OCI-LY7 (cell line): ENCODE measurements at regions not wholly inside any gene's neighbourhood (a gene's known extent, or its start where the extent isn't known, plus 50 kb on each side); places are given as distances from the start of the nearest gene placed in this dataset.

Experiments
- BruUV-seq: library from RNA; stranded (reverse); fragments of 400-500 nt; replicated peaks from 2 replicates; lab custom pipeline; 2021; lab: Mats Ljungman, UMichigan
- CTCF ChIA-PET: fragments of 300-600 bp; sonication (Branson Sonifier 250); formaldehyde crosslinking; loops from one replicate; lab custom pipeline; 2022; ENCODE audit warnings: antibody characterized with exemption; ENCODE audit not compliant: unreplicated experiment; lab: Charles Lee
- POLR2A ChIA-PET: fragments of 300-600 bp; sonication (Branson Sonifier 250); formaldehyde crosslinking; loops from one replicate; lab custom pipeline; 2022; ENCODE audit warnings: antibody characterized with exemption; lab: Charles Lee
- DNase-seq: peaks from one replicate; pipeline ENCODE4 v3.0.0-alpha.2; 2015; ENCODE audit warnings: low spot score
- H2AFZ ChIP-seq: fragments of 200-600 bp; sonication (generic), shearing (Covaris generic); 2 replicates; pipeline ENCODE4 v1.6.1; 2014; ENCODE audit warnings: mild to moderate bottlenecking, antibody characterized with exemption, low read length, moderate library complexity
- H3K27ac ChIP-seq: fragments of 200-600 bp; sonication (generic); 2 replicates; pipeline ENCODE4 v1.5.1; 2014; ENCODE audit warnings: mixed run types, low read depth, mild to moderate bottlenecking, moderate library complexity, low read length, inconsistent platforms; ENCODE audit not compliant: poor library complexity, severe bottlenecking
- H3K36me3 ChIP-seq: fragments of 200-600 bp; sonication (generic); 2 replicates; pipeline ENCODE4 v1.6.1; 2014; ENCODE audit warnings: mild to moderate bottlenecking, antibody characterized with exemption, low read length, moderate library complexity, mixed read lengths; ENCODE audit not compliant: insufficient read depth
- H3K4me1 ChIP-seq: fragments of 200-600 bp; sonication (generic); 2 replicates; pipeline ENCODE4 v1.5.1; 2014; ENCODE audit warnings: mild to moderate bottlenecking, low read length; ENCODE audit not compliant: insufficient read depth, poor library complexity, severe bottlenecking
- H3K4me2 ChIP-seq: fragments of 200-600 bp; sonication (generic); 2 replicates; pipeline ENCODE4 v1.6.1; 2014; ENCODE audit warnings: mild to moderate bottlenecking, low read length
- H3K4me3 ChIP-seq: fragments of 200-600 bp; sonication (generic); 2 replicates; pipeline ENCODE4 v1.5.1; 2014; ENCODE audit warnings: mild to moderate bottlenecking, low read depth, low read length; ENCODE audit not compliant: poor library complexity, severe bottlenecking
- H3K79me2 ChIP-seq: fragments of 200-600 bp; sonication (generic); 2 replicates; pipeline ENCODE4 v1.6.1; 2016; ENCODE audit warnings: low read depth, mild to moderate bottlenecking, low read length, moderate library complexity, mixed read lengths; ENCODE audit not compliant: insufficient read depth
- H3K9me2 ChIP-seq: fragments of 200-600 bp; sonication (generic); 2 replicates; pipeline ENCODE4 v1.6.1; 2016; ENCODE audit warnings: mild to moderate bottlenecking, low read length, mixed read lengths; ENCODE audit not compliant: insufficient read depth
- H3K9me3 ChIP-seq: fragments of 200-600 bp; sonication (generic); 2 replicates; pipeline ENCODE4 v1.6.1; 2014; ENCODE audit warnings: mild to moderate bottlenecking, mixed run types, low read length, mixed read lengths
- H4K20me1 ChIP-seq: fragments of 200-600 bp; sonication (generic); 2 replicates; pipeline ENCODE4 v1.6.1; 2014; ENCODE audit warnings: mild to moderate bottlenecking, antibody characterized with exemption, low read length, moderate library complexity, mixed read lengths; ENCODE audit not compliant: insufficient read depth
- EZH2phosphoT487 ChIP-seq: fragments of 200-600 bp; sonication (generic); IDR thresholded peaks from 2 replicates; pipeline ENCODE4 v1.6.1; 2018; ENCODE audit warnings: low read depth, borderline replicate concordance, mild to moderate bottlenecking, mixed run types, antibody characterized with exemption, low read length, moderate library complexity, mixed read lengths
- intact Hi-C: fragments of 100-400 bp; cut with micrococcal nuclease; formaldehyde crosslinking; loops from one replicate; pipeline ENCODE4 v1.10.0; 2022; ENCODE audit not compliant: unreplicated experiment
- TF ChIP-seq, protein P1 (sequence below): fragments of 200-600 bp; sonication (generic); conservative IDR thresholded peaks from 2 replicates; pipeline ENCODE4 v1.5.1; 2014; ENCODE audit warnings: mild to moderate bottlenecking, antibody characterized with exemption, low read length, moderate library complexity, mixed read lengths

DNA sequence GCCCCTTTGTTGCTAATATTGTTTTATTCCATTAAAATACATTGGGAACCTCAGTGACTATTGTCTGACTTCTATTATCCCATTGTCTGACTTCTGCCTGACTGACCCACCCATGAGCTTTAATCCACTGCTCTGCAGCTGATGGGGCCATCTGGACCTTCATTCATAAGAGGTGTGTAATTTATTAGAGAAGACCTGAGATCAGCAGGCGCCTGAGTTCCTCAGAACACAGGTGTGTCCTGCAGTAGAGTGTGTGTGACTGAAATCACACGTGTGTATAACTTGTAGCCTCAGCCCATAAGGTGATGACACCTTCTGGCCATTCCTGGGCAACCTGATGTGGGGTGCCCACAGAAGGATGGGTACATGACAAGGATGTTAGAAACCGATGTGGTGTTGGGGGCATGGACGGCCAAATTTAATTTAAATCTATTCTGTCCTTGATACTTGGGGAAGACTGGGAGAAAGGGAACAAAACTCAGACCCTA lies 821.0 kb downstream of the TMEM121 start:
- Histone ChIP-seq H4K20me1 (no peaks in the 10 kb centered on the region), H3K4me3 (no peak overlapping the region), H3K27ac (no peak overlapping the region), H3K4me1 (peaks cover 62% of the 10 kb centered on the region), H3K79me2 (peaks cover 7% of the 10 kb centered on the region; the same call in 1 of the 2 replicates), H2AFZ (no peak overlapping the region), H3K4me2 (peak overlapping the region; percentile 66), H3K36me3 (peaks cover 27% of the 10 kb centered on the region), H3K9me3 (no peaks in the 10 kb centered on the region), H3K9me2 (no peaks in the 10 kb centered on the region)
- DNase-seq = no peak
- TF ChIP-seq, protein P1, sequence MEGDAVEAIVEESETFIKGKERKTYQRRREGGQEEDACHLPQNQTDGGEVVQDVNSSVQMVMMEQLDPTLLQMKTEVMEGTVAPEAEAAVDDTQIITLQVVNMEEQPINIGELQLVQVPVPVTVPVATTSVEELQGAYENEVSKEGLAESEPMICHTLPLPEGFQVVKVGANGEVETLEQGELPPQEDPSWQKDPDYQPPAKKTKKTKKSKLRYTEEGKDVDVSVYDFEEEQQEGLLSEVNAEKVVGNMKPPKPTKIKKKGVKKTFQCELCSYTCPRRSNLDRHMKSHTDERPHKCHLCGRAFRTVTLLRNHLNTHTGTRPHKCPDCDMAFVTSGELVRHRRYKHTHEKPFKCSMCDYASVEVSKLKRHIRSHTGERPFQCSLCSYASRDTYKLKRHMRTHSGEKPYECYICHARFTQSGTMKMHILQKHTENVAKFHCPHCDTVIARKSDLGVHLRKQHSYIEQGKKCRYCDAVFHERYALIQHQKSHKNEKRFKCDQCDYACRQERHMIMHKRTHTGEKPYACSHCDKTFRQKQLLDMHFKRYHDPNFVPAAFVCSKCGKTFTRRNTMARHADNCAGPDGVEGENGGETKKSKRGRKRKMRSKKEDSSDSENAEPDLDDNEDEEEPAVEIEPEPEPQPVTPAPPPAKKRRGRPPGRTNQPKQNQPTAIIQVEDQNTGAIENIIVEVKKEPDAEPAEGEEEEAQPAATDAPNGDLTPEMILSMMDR = no peak
- TF ChIP-seq EZH2phosphoT487 = no peak
- no TSS peak for BruUV-seq
- ChIA-PET CTCF (no interaction called here), POLR2A (interaction anchor here (0.6 to 1.2 kb wide), 3 partner anchors 14 to 66 kb away, joined by 3 to 4 read pairs (median 3); no protein-coding TSS in a partner anchor)
- intact Hi-C loops = loop anchor here (5.0 kb wide), 1 partner anchor 40 kb away; no protein-coding TSS in a partner anchor

DNA sequence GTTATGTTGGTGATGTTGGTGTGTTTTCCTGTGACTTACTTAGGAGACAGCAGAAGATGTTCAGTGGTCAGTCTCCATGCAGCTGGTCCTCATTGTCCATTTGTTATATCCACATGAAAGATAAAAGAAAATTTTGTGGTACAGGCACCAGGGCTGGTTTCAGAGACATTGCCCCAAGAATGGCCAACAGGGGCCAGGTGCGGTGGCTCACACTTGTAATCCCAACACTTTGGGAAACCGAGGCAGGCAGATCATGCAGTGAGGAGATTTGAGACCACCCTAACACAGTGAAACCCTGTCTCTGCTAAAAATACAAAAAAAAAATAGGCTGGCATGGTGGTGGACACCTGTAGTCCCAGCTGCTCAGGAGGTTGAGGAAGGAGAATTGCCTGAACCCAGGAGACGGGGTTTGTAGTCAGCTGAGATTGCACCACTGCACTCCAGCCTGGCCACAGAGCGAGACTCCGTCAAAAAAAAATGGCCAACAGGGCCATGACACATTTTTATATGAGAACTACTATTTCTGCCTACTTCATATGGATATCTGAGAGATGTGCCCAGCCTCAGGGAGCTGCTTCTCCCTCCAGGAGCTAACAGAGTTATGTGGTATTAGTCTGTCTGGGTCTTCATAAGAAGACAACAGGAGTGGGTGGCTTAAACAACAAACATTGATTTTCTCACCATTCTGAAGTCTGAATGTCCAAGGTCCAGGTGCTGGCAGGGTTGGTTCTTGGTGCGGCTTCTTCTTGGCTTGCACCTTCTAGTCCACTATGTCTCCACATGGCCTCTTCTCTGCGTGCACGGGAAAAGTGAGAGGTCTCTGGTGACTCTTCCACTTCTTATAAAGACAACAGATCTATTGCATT lies 821.7 kb downstream of the TMEM121 start:
- Histone ChIP-seq H3K9me2 (no peaks in the 10 kb centered on the region), H3K4me2 (peak overlapping the region; percentile 66), H3K36me3 (peaks cover 27% of the 10 kb centered on the region), H3K4me3 (peak overlapping the region; percentile 70), H2AFZ (no peak overlapping the region), H3K79me2 (peaks cover 7% of the 10 kb centered on the region; the same call in 1 of the 2 replicates), H3K4me1 (peaks cover 70% of the 10 kb centered on the region), H4K20me1 (no peaks in the 10 kb centered on the region), H3K27ac (peak overlapping the region; percentile 88), H3K9me3 (no peaks in the 10 kb centered on the region)
- no peak for TF ChIP-seq EZH2phosphoT487
- TF ChIP-seq, protein P1 = no peak
- POLR2A ChIA-PET = no interaction called here
- DNase-seq = no peak
- no TSS peak for BruUV-seq
- intact Hi-C loops = loop anchor here (5.0 kb wide), 1 partner anchor 41 kb away; no protein-coding TSS in a partner anchor
- CTCF ChIA-PET = no interaction called here
